ENCODE measurements at regions not wholly inside any gene's neighbourhood (a gene's known extent, or its start where the extent isn't known, plus 50 kb on each side); places are given as distances from the start of the nearest gene placed in this dataset.

DNA sequence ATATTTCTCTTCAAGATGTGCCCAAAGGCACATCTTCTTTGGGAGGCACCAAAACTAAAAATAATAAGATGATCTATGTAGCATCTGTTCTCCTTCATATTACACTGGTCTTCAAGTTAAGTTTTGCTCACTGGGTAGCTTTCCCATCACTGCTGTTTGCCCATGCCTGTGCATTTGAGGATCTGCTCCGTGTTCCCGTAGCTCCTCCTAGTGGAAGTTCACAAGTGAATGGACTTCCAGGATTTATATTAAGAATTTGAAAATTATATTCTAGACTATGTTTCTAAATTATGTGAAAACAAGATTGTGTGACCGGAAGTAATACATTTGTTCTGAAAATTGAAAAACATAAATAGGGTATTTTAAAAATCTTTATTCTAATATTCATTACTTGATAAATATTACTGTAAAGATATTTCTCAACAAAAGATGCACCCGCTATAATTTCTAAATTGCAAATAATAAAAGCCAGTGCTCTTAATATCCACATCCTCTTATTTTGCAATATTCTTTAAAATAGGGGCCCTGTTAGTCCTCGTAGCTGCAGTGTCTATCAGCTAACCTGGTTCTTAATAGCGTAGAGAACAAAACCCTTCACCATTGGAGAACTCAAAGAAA lies 147.7 kb downstream of the RBM46 start:
- Histone ChIP-seq H3K9ac (ENCODE audit: control insufficient read depth, extremely low read depth, insufficient read depth, low read length) (no peak overlapping the region), H2AFZ (ENCODE audit: control insufficient read depth, low read length) (no peak overlapping the region), H4K20me1 (ENCODE audit: control insufficient read depth, extremely low read depth, insufficient read depth, low read length) (no peaks in the 10 kb centered on the region), H3K27me3 (ENCODE audit: control insufficient read depth, extremely low read depth, insufficient read depth, low read length) (no peaks in the 10 kb centered on the region), H3K4me3 (ENCODE audit: control insufficient read depth in 2 of 3, extremely low read depth in 1 of 3, insufficient read depth in 2 of 3, low read depth in 1 of 3, low read length in 3 of 3) (no peak overlapping the region), H3K4me1 (ENCODE audit: control insufficient read depth, extremely low read depth, insufficient read depth, low read length) (no peaks in the 10 kb centered on the region), H3K9me3 (ENCODE audit: control insufficient read depth, low read depth, low read length) (no peaks in the 10 kb centered on the region), H3K27ac (ENCODE audit: control insufficient read depth, insufficient read depth, low read length) (no peak overlapping the region), H3K36me3 (ENCODE audit: control insufficient read depth in 2 of 2, extremely low read depth in 1 of 2, insufficient read depth in 2 of 2, low read length in 2 of 2) (no peaks in the 10 kb centered on the region), H3K9me1 (ENCODE audit: control insufficient read depth, extremely low read depth, insufficient read depth, low read length) (no peaks in the 10 kb centered on the region), H3K4me2 (ENCODE audit: control insufficient read depth, extremely low read depth, insufficient read depth, low read depth, low read length) (no peak overlapping the region), H3K79me2 (ENCODE audit: control insufficient read depth, insufficient read depth, low read length) (no peaks in the 10 kb centered on the region)
- FAIRE-seq, result no peak
- TF ChIP-seq EZH2 (IDR thresholded peaks at IDR 0.05; ENCODE audit: low read length), result no peak
- TF ChIP-seq, protein P1, sequence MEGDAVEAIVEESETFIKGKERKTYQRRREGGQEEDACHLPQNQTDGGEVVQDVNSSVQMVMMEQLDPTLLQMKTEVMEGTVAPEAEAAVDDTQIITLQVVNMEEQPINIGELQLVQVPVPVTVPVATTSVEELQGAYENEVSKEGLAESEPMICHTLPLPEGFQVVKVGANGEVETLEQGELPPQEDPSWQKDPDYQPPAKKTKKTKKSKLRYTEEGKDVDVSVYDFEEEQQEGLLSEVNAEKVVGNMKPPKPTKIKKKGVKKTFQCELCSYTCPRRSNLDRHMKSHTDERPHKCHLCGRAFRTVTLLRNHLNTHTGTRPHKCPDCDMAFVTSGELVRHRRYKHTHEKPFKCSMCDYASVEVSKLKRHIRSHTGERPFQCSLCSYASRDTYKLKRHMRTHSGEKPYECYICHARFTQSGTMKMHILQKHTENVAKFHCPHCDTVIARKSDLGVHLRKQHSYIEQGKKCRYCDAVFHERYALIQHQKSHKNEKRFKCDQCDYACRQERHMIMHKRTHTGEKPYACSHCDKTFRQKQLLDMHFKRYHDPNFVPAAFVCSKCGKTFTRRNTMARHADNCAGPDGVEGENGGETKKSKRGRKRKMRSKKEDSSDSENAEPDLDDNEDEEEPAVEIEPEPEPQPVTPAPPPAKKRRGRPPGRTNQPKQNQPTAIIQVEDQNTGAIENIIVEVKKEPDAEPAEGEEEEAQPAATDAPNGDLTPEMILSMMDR (optimal IDR thresholded peaks at IDR 0.05 in 1 of 3, IDR thresholded peaks at IDR 0.05 in 1 of 3, conservative IDR thresholded peaks at IDR 0.05 in 1 of 3; ENCODE audit: extremely low read depth in 1 of 3, insufficient read depth in 2 of 3, low read length in 3 of 3), result peak; percentile 25 to 46 (median 45)
- no peak for DNase-seq (ENCODE audit: low read depth, low spot score)
- dilution Hi-C loops (cut with MboI; ENCODE audit: extremely low pct_ligation_motif_present, low sequenced_read_pairs), result no loop called here

DNA sequence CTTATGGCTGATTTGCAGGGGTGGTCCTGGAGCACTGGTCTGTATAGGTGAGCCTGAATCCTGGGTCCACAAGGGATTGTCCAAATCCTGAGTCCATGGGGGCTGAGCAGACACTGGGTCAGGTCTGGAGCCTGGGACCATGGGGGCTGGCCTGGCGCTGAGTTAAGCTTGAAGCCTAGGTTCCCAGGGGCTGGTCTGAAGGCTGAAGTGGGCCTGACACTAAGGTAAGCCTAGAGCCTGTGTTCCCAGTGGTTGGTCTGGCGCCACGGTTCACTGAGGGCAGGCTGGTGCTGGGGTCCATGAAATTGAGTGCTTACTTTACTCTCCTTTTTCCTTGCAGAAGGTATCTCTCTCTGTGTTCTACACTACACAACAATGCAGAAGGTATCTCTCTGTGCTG lies 155.8 kb downstream of the RBM46 start:
- dilution Hi-C loops (cut with MboI; ENCODE audit: extremely low pct_ligation_motif_present, low sequenced_read_pairs), result no loop called here
- no peaks in the 10 kb centered on the region for H3K79me2 ChIP-seq (ENCODE audit: control insufficient read depth, insufficient read depth, low read length)

More for the DNA sequence above, 155.8 kb downstream of the RBM46 start:
- Histone ChIP-seq H2AFZ (ENCODE audit: control insufficient read depth, low read length) (no peak overlapping the region), H3K4me1 (ENCODE audit: control insufficient read depth, extremely low read depth, insufficient read depth, low read length) (no peaks in the 10 kb centered on the region), H3K36me3 (ENCODE audit: control insufficient read depth in 2 of 2, extremely low read depth in 1 of 2, insufficient read depth in 2 of 2, low read length in 2 of 2) (no peaks in the 10 kb centered on the region), H3K4me2 (ENCODE audit: control insufficient read depth, extremely low read depth, insufficient read depth, low read depth, low read length) (no peak overlapping the region), H3K27ac (ENCODE audit: control insufficient read depth, insufficient read depth, low read length) (no peak overlapping the region), H3K9me1 (ENCODE audit: control insufficient read depth, extremely low read depth, insufficient read depth, low read length) (no peaks in the 10 kb centered on the region), H3K9me3 (ENCODE audit: control insufficient read depth, low read depth, low read length) (no peaks in the 10 kb centered on the region), H3K27me3 (ENCODE audit: control insufficient read depth, extremely low read depth, insufficient read depth, low read length) (no peaks in the 10 kb centered on the region), H4K20me1 (ENCODE audit: control insufficient read depth, extremely low read depth, insufficient read depth, low read length) (no peaks in the 10 kb centered on the region), H3K4me3 (ENCODE audit: control insufficient read depth in 2 of 3, extremely low read depth in 1 of 3, insufficient read depth in 2 of 3, low read depth in 1 of 3, low read length in 3 of 3) (no peak overlapping the region), H3K9ac (ENCODE audit: control insufficient read depth, extremely low read depth, insufficient read depth, low read length) (no peak overlapping the region)
- TF ChIP-seq, protein P1 (optimal IDR thresholded peaks at IDR 0.05 in 1 of 3, IDR thresholded peaks at IDR 0.05 in 1 of 3, conservative IDR thresholded peaks at IDR 0.05 in 1 of 3; ENCODE audit: extremely low read depth in 1 of 3, insufficient read depth in 2 of 3, low read length in 3 of 3), result no peak
- TF ChIP-seq EZH2 (IDR thresholded peaks at IDR 0.05; ENCODE audit: low read length), result no peak
- DNase-seq (ENCODE audit: low read depth, low spot score) (no peak), FAIRE-seq (no peak)
